ENCODE measurements at regions not wholly inside any gene's neighbourhood (a gene's known extent, or its start where the extent isn't known, plus 50 kb on each side); places are given as distances from the start of the nearest gene placed in this dataset.
"Not testable (repeated sequence)": the region's sequence is repeated elsewhere in the genome, so short reads cannot be mapped to it uniquely, and the experiment has no call there.

DNA sequence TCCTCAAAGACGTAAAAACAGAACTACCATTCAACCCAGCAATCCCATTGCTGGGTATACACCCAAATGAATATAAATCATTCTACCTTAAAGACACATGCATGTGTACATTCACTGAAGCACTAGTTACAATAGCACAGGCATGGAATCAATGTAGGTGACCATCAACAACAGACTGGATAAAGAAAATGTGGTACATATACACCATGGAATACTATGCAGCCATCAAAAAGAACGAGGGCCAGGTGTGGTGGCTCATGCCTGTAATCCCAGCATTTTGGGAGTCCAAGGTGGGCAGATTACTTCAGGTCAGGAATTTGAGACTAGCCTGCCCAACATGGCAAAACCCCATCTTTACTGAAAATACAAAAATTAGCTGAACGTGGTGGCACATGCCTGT lies 121.9 kb upstream of the LSM14A start:
- TF ChIP-seq, protein P1, sequence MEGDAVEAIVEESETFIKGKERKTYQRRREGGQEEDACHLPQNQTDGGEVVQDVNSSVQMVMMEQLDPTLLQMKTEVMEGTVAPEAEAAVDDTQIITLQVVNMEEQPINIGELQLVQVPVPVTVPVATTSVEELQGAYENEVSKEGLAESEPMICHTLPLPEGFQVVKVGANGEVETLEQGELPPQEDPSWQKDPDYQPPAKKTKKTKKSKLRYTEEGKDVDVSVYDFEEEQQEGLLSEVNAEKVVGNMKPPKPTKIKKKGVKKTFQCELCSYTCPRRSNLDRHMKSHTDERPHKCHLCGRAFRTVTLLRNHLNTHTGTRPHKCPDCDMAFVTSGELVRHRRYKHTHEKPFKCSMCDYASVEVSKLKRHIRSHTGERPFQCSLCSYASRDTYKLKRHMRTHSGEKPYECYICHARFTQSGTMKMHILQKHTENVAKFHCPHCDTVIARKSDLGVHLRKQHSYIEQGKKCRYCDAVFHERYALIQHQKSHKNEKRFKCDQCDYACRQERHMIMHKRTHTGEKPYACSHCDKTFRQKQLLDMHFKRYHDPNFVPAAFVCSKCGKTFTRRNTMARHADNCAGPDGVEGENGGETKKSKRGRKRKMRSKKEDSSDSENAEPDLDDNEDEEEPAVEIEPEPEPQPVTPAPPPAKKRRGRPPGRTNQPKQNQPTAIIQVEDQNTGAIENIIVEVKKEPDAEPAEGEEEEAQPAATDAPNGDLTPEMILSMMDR (IDR thresholded peaks at IDR 0.05) = not testable (repeated sequence)
- TF ChIP-seq SMC3 (IDR thresholded peaks at IDR 0.05; ENCODE audit: low read depth, low read length); MEF2A (IDR thresholded peaks at IDR 0.05; ENCODE audit: borderline replicate concordance, low read depth); MXI1 (IDR thresholded peaks at IDR 0.05; ENCODE audit: low read depth, low read length); GATA2 (CRISPR knock-in tag; IDR thresholded peaks at IDR 0.05); CHD2 (IDR thresholded peaks at IDR 0.05; ENCODE audit: low read length, partially characterized antibody); ELF1 (IDR thresholded peaks at IDR 0.05): not testable (repeated sequence)
- TF ChIP-seq, protein P2, sequence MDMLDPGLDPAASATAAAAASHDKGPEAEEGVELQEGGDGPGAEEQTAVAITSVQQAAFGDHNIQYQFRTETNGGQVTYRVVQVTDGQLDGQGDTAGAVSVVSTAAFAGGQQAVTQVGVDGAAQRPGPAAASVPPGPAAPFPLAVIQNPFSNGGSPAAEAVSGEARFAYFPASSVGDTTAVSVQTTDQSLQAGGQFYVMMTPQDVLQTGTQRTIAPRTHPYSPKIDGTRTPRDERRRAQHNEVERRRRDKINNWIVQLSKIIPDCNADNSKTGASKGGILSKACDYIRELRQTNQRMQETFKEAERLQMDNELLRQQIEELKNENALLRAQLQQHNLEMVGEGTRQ (IDR thresholded peaks at IDR 0.05; ENCODE audit: borderline replicate concordance, low read depth, low read length) = not testable (repeated sequence)
- TF ChIP-seq, protein P3, sequence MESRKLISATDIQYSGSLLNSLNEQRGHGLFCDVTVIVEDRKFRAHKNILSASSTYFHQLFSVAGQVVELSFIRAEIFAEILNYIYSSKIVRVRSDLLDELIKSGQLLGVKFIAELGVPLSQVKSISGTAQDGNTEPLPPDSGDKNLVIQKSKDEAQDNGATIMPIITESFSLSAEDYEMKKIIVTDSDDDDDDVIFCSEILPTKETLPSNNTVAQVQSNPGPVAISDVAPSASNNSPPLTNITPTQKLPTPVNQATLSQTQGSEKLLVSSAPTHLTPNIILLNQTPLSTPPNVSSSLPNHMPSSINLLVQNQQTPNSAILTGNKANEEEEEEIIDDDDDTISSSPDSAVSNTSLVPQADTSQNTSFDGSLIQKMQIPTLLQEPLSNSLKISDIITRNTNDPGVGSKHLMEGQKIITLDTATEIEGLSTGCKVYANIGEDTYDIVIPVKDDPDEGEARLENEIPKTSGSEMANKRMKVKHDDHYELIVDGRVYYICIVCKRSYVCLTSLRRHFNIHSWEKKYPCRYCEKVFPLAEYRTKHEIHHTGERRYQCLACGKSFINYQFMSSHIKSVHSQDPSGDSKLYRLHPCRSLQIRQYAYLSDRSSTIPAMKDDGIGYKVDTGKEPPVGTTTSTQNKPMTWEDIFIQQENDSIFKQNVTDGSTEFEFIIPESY (IDR thresholded peaks at IDR 0.05; ENCODE audit: borderline replicate concordance, low read depth) = not testable (repeated sequence)

Measured in SK-N-SH (cell line).